Heart right ventricle (tissue), 16 donors: ENCODE measurements at regions not wholly inside any gene's neighbourhood (a gene's known extent, or its start where the extent isn't known, plus 50 kb on each side); places are given as distances from the start of the nearest gene placed in this dataset.

ENCODE experiments used
- ATAC-seq, 8 donors: fragments of 200-7000 bp; cut with Tn5 transposase; one replicate each; pipeline ENCODE4 v1.9.1; 2020; ENCODE audit warnings: mild to moderate bottlenecking in 8 of 8, moderate library complexity in 8 of 8, moderate number of reproducible peaks in 1 of 8
- DNase-seq, 2 donors: peaks; one replicate each; pipeline ENCODE4 v3.0.0-alpha.2; 2020
- H3K27ac ChIP-seq, 10 donors: fragments of 200-600 bp; sonication (generic) in 2 of 10; one replicate each; pipeline versions ENCODE4 v1.5.0 to v1.8.0; 2020 to 2022; ENCODE audit warnings: mild to moderate bottlenecking in 3 of 10
- H3K27me3 ChIP-seq, 7 donors: fragments of 200-600 bp; one replicate each; pipeline ENCODE4 v1.8.0; 2021 to 2022; ENCODE audit warnings: mild to moderate bottlenecking in 2 of 7
- H3K36me3 ChIP-seq, 9 donors: fragments of 200-600 bp; sonication (generic) in 1 of 9; one replicate each; pipeline versions ENCODE4 v1.5.0 to v1.8.0; 2020 to 2022; ENCODE audit warnings: mild to moderate bottlenecking in 2 of 9
- H3K4me1 ChIP-seq, 9 donors: fragments of 200-600 bp; sonication (generic) in 1 of 9; one replicate each; pipeline versions ENCODE4 v1.5.0 to v1.8.0; 2020 to 2022; ENCODE audit warnings: mild to moderate bottlenecking in 4 of 9
- H3K4me3 ChIP-seq, 10 donors: fragments of 200-600 bp; sonication (generic) in 2 of 10; one replicate each; pipeline versions ENCODE4 v1.5.0 to v1.8.0; 2020 to 2022; ENCODE audit warnings: mild to moderate bottlenecking in 7 of 10, moderate library complexity in 2 of 10
- H3K9me3 ChIP-seq, 11 donors: fragments of 200-600 bp in 10 of 11; sonication (generic) in 2 of 11; one replicate each; pipeline versions ENCODE4 v1.5.0 to v1.8.0; 2013 to 2022; ENCODE audit warnings: mild to moderate bottlenecking in 2 of 11, control low read depth in 1 of 11, moderate library complexity in 1 of 11
- CTCF ChIP-seq, 9 donors: fragments of 200-600 bp; sonication (generic) in 2 of 9; IDR thresholded peaks; one replicate each; pipeline versions ENCODE4 v1.5.0 to v1.8.0; 2021 to 2022; ENCODE audit warnings: antibody characterized with exemption in 9 of 9, mild to moderate bottlenecking in 5 of 9, moderate library complexity in 1 of 9
- WGBS, 2 donors: extraction: QIAGEN DNeasy Blood & Tissue Kit; methylation state at CpG; one replicate each; pipeline ENCODE4 v1.1.7; 2013; ENCODE audit warnings: inconsistent platforms in 1 of 2; 5-methylcytosine and 5-hydroxymethylcytosine counted together
- intact Hi-C, 10 donors: fragments of 100-400 bp; cut with DNase I; formaldehyde crosslinking; loops; one replicate each; pipeline versions ENCODE4 v1.11.1 to v1.14.2; 2022
- donor health status: Arrhythmogenic right ventricular cardiomyopathy.
- donor health status: ischemic (EF 13 %, LVEDD 7.1; RV severe dilation, severe dysfunction).
- donor health status: healthy with polysubstance abuse.
- donor health status: DM: no; HTN: yes; CAD: no.
- donor health status: DM: no; HTN: no; CAD: no.
- donor health status: ischemic (EF 25% LVEDD 6.9; RV normal size, moderate dysfunction).
- donor health status: ischemic (EF 25% LVEDD 5.7; RV mildly dilated, moderate dysfunction).
- donor health status: healthy.
- donor health status: DM: yes; HTN: yes; CAD: no.
- donor health status: Ischemic cardiomyopathy.
- donor health status: ischemic (EF 35%, LVEDD 5.7; RV mildly dilated, moderate dysfunction).
- donor health status: nonischemic (EF 11% LVEDD 7.7; RV severe dilation, severe dysfunction).
- donor health status: DM: yes; HTN: yes; CAD: no.
- donor health status: PGD.
- donor health status: ischemic (EF 29% LVEDD 5.4; RV normal size, mild dysfunction).
- donor health status: nonischemic (EF 23%, LVEDD 6.1; RV moderate dilation, normal function).

- Histone ChIP-seq H3K9me3 (no peaks in the 10 kb centered on the region), H3K4me1 (no peaks in the 10 kb centered on the region), H3K27ac (no peak overlapping the region), H3K4me3 (no peak overlapping the region), H3K36me3 (no peaks in the 10 kb centered on the region), H3K27me3 (no peaks in the 10 kb centered on the region)
- ATAC-seq (no peak), DNase-seq (no peak)
- WGBS, 2 donors: 65 to 68% methylated on average over 5 of the region's 5 CpGs
- TF ChIP-seq CTCF (IDR thresholded peaks at IDR 0.05): no peak
- intact Hi-C loops: no loop called here
These were observed 510.9 kb upstream of the CELF4 start for GRCh38 chr18:38076346-38077070.

- intact Hi-C loops: no loop called here
- no peak for TF ChIP-seq CTCF (IDR thresholded peaks at IDR 0.05)
- no peaks in the 10 kb centered on the region for H3K36me3 ChIP-seq
- H3K27ac ChIP-seq: no peak overlapping the region
- no peak overlapping the region for H3K4me3 ChIP-seq
- DNase-seq (no peak), ATAC-seq (no peak)
- H3K4me1 ChIP-seq: no peaks in the 10 kb centered on the region
- H3K27me3 ChIP-seq: no peaks in the 10 kb centered on the region
- 55 to 59% methylated on average over 3 of the region's 3 CpGs for WGBS, 2 donors
- H3K9me3 ChIP-seq: peaks cover 0 to 15% (median 0%) of the 10 kb centered on the region in 11 donors
These were observed 508.8 kb upstream of the CELF4 start for GRCh38 chr18:38074298-38074876.

GRCh38 chr18:38067821-38068220 lies 502.2 kb upstream of the CELF4 start:
- H3K36me3 ChIP-seq: no peaks in the 10 kb centered on the region

GRCh38 chr18:38067086-38067485 lies 501.5 kb upstream of the CELF4 start:
- Histone ChIP-seq H3K27ac (no peak overlapping the region), H3K4me3 (no peak overlapping the region), H3K9me3 (peaks cover 0 to 26% (median 0%) of the 10 kb centered on the region in 11 donors), H3K27me3 (no peaks in the 10 kb centered on the region), H3K4me1 (no peaks in the 10 kb centered on the region), H3K36me3 (no peaks in the 10 kb centered on the region)
- no peak for ATAC-seq
- WGBS, 2 donors: 72 to 86% methylated on average over 1 of the region's 1 CpG
- DNase-seq: no peak
- no peak for TF ChIP-seq CTCF (IDR thresholded peaks at IDR 0.05)
- intact Hi-C loops: no loop called here

More at GRCh38 chr18:38067821-38068220, 502.2 kb upstream of the CELF4 start:
- DNase-seq (no peak), ATAC-seq (no peak)
- 73 to 79% methylated on average over 2 of the region's 2 CpGs for WGBS, 2 donors
- H3K9me3 ChIP-seq: peaks cover 0 to 26% (median 0%) of the 10 kb centered on the region in 11 donors
- no peaks in the 10 kb centered on the region for H3K27me3 ChIP-seq
- intact Hi-C loops: no loop called here
- no peak overlapping the region for H3K27ac ChIP-seq
- no peak overlapping the region for H3K4me3 ChIP-seq
- H3K4me1 ChIP-seq: no peaks in the 10 kb centered on the region
- TF ChIP-seq CTCF (IDR thresholded peaks at IDR 0.05): no peak
